DOHH2 (cell line): ENCODE measurements at regions not wholly inside any gene's neighbourhood (a gene's known extent, or its start where the extent isn't known, plus 50 kb on each side); places are given as distances from the start of the nearest gene placed in this dataset.

Source experiments
- H3F3A ChIP-seq: fragments of 200-600 bp; sonication (generic), shearing (Covaris generic); 2 replicates; pipeline ENCODE4 v1.6.0; 2016; ENCODE audit warnings: antibody characterized with exemption, mild to moderate bottlenecking; ENCODE audit not compliant: control insufficient read depth, insufficient read depth
- H3K27ac ChIP-seq: fragments of 200-600 bp; sonication (generic); 2 replicates; pipeline ENCODE4 v1.5.1; 2014; ENCODE audit warnings: low read depth, mild to moderate bottlenecking, low read length, moderate library complexity
- H3K27me3 ChIP-seq: fragments of 200-600 bp; sonication (generic); 2 replicates; pipeline ENCODE4 v1.6.1; 2014; ENCODE audit warnings: mild to moderate bottlenecking, low read length, mixed read lengths; ENCODE audit not compliant: control insufficient read depth
- H3K36me3 ChIP-seq: fragments of 200-600 bp; sonication (generic); 2 replicates; pipeline ENCODE4 v1.6.1; 2014; ENCODE audit warnings: mild to moderate bottlenecking, low read length, moderate library complexity, mixed read lengths; ENCODE audit not compliant: control insufficient read depth
- H3K4me1 ChIP-seq: fragments of 200-600 bp; sonication (generic); 2 replicates; pipeline ENCODE4 v1.6.1; 2014; ENCODE audit warnings: mild to moderate bottlenecking, low read length, mixed read lengths; ENCODE audit not compliant: control insufficient read depth
- H3K4me2 ChIP-seq: fragments of 200-600 bp; sonication (generic); 2 replicates; pipeline ENCODE4 v1.6.0; 2014; ENCODE audit warnings: mild to moderate bottlenecking, low read length, moderate library complexity
- H3K4me3 ChIP-seq: fragments of 200-600 bp; sonication (generic); 2 replicates; pipeline ENCODE4 v1.5.1; 2014; ENCODE audit warnings: mild to moderate bottlenecking, low read length, mixed read lengths
- H3K79me2 ChIP-seq: fragments of 200-600 bp; sonication (generic); 2 replicates; pipeline ENCODE4 v1.6.1; 2014; ENCODE audit warnings: mild to moderate bottlenecking, low read length, mixed read lengths; ENCODE audit not compliant: control insufficient read depth
- H3K9me2 ChIP-seq: fragments of 200-600 bp; sonication (generic); replicated peaks from 2 replicates; pipeline ENCODE4 v1.6.1; 2014; ENCODE audit warnings: mild to moderate bottlenecking, low read length, mixed read lengths; ENCODE audit not compliant: control insufficient read depth
- H3K9me3 ChIP-seq: fragments of 200-600 bp; sonication (generic); 2 replicates; pipeline ENCODE4 v1.6.1; 2014; ENCODE audit warnings: antibody characterized with exemption, low read length, mixed read lengths; ENCODE audit not compliant: control insufficient read depth, insufficient read depth
- H4K20me1 ChIP-seq: fragments of 200-600 bp; sonication (generic); 2 replicates; pipeline ENCODE4 v1.6.0; 2014; ENCODE audit warnings: low read depth, mild to moderate bottlenecking, antibody characterized with exemption, low read length, moderate library complexity; ENCODE audit not compliant: control insufficient read depth, insufficient read depth
- EZH2phosphoT487 ChIP-seq: fragments of 200-600 bp; sonication (generic); IDR thresholded peaks from 2 replicates; pipeline ENCODE4 v1.6.1; 2017; ENCODE audit warnings: borderline replicate concordance, mild to moderate bottlenecking, antibody characterized with exemption, low read length, moderate library complexity, mixed read lengths
- TF ChIP-seq, protein P1 (sequence below): fragments of 200-600 bp; sonication (generic); IDR thresholded peaks from one replicate; pipeline ENCODE4 v1.5.1; 2014; ENCODE audit warnings: antibody characterized with exemption, mild to moderate bottlenecking, low read depth, low read length; ENCODE audit not compliant: poor library complexity, severe bottlenecking

DNA sequence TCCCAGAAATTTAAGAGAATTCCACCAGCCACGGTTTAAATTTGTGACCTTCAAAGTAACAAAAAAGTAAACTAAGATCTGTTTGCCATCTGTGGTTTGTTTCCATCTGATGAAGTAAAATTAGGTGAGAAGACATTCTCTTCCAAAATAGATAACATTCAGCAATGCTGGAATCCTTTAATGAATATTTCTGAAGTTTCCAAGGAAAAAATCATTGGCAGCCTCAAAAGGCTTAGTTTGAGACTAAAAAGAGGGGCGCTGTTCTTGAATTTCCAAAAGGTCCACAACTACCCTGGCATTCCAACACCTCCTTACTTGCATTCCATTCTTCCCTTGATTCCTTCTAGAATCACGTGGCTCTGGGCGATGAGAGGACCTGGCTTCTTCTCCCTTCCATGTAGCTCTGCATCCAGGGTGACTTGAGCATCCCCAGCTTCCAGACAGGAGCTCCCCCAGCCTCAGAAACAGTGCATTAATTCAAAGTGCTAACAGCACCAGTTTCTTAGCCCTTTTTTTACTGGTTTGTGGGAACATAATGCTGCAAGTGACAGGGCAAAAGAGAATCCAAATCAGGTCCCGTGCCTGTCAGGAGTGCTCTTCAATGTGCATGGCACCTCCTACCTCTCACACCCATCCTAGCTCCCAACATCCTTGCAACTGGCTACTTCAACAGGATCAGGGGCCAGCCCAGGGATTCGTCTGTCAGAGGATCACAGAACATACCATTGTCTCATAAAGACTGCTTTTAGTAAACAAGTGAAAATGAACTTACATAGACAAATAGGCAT lies 191.5 kb upstream of the S1PR3 start:
- H3K4me3 ChIP-seq, result no peak overlapping the region
- no peaks in the 10 kb centered on the region for H4K20me1 ChIP-seq
- no peak overlapping the region for H3K4me2 ChIP-seq
- no peaks in the 10 kb centered on the region for H3K79me2 ChIP-seq
- H3K9me2 ChIP-seq, result no peaks in the 10 kb centered on the region
- no peak for TF ChIP-seq EZH2phosphoT487
- TF ChIP-seq, protein P1, sequence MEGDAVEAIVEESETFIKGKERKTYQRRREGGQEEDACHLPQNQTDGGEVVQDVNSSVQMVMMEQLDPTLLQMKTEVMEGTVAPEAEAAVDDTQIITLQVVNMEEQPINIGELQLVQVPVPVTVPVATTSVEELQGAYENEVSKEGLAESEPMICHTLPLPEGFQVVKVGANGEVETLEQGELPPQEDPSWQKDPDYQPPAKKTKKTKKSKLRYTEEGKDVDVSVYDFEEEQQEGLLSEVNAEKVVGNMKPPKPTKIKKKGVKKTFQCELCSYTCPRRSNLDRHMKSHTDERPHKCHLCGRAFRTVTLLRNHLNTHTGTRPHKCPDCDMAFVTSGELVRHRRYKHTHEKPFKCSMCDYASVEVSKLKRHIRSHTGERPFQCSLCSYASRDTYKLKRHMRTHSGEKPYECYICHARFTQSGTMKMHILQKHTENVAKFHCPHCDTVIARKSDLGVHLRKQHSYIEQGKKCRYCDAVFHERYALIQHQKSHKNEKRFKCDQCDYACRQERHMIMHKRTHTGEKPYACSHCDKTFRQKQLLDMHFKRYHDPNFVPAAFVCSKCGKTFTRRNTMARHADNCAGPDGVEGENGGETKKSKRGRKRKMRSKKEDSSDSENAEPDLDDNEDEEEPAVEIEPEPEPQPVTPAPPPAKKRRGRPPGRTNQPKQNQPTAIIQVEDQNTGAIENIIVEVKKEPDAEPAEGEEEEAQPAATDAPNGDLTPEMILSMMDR, result no peak
- no peaks in the 10 kb centered on the region; the same call in 1 of the 2 replicates for H3K9me3 ChIP-seq
- H3K27me3 ChIP-seq, result no peaks in the 10 kb centered on the region
- no peak overlapping the region for H3K27ac ChIP-seq
- peaks cover 14% of the 10 kb centered on the region for H3K4me1 ChIP-seq
- no peaks in the 10 kb centered on the region for H3F3A ChIP-seq
- H3K36me3 ChIP-seq, result no peaks in the 10 kb centered on the region

DNA sequence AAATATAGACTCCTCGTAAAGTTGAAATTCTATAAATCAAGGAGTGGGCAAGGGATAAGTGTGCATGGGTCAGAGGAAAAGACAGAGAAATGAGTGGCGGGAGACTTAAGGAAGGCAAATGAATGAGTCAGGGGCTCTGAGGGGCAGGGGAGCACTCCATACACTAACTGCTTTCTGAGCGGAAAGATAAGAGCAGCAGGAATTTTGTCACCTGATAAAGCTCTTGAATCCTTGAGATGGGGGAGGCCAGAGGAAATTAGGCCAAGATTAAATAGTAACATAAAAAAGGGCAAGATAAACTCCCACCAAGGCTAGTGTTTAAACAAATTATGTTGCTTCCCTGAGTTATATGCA lies 191.0 kb upstream of the S1PR3 start:
- H3K36me3 ChIP-seq, result no peaks in the 10 kb centered on the region
- H3K4me1 ChIP-seq, result peaks cover 14% of the 10 kb centered on the region
- H3K79me2 ChIP-seq, result no peaks in the 10 kb centered on the region
- TF ChIP-seq EZH2phosphoT487, result no peak
- TF ChIP-seq, protein P1, result no peak
- no peaks in the 10 kb centered on the region for H3K27me3 ChIP-seq
- H3K27ac ChIP-seq, result no peak overlapping the region
- H3K4me2 ChIP-seq, result no peak overlapping the region
- no peaks in the 10 kb centered on the region; the same call in 1 of the 2 replicates for H3K9me3 ChIP-seq
- no peaks in the 10 kb centered on the region for H4K20me1 ChIP-seq
- no peak overlapping the region for H3K4me3 ChIP-seq
- H3K9me2 ChIP-seq, result no peaks in the 10 kb centered on the region
- H3F3A ChIP-seq, result no peaks in the 10 kb centered on the region

DNA sequence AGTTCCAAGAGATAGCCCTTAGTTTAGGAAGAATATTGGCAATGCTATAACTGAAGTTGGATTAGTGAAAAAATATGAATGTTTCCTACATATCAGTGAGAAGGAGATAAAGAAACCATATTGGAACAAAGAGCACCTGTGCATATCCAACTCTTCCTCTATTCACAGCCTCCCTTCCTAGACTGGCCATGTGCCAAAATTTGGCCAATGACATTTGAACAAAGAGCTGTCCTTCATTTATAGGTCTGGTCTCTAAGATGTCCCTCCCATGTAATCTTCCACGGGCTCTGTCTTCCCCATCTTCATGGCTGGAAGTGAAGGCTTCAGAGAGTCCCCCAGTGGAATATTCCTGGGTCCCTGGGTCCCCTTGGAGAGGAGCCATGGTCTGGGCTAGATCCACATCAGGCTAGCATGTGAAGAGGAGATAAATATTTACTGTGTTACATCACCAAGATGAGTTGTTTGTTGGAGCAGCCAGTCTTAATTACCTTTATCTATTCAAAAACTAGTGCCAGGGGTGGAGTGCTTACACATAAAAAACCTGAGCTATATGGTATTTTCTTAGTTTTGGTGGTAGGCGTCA lies 190.0 kb upstream of the S1PR3 start:
- Histone ChIP-seq H3K4me3 (no peak overlapping the region), H3K27me3 (no peaks in the 10 kb centered on the region), H3K27ac (no peak overlapping the region), H3F3A (no peaks in the 10 kb centered on the region), H3K79me2 (no peaks in the 10 kb centered on the region), H3K36me3 (no peaks in the 10 kb centered on the region), H3K9me2 (no peaks in the 10 kb centered on the region), H3K9me3 (no peaks in the 10 kb centered on the region; the same call in 1 of the 2 replicates), H3K4me2 (no peak overlapping the region), H4K20me1 (no peaks in the 10 kb centered on the region), H3K4me1 (peaks cover 14% of the 10 kb centered on the region)
- TF ChIP-seq, protein P1, result no peak
- no peak for TF ChIP-seq EZH2phosphoT487
